Right atrium auricular region (tissue), 2 donors: ENCODE measurements at regions not wholly inside any gene's neighbourhood (a gene's known extent, or its start where the extent isn't known, plus 50 kb on each side); places are given as distances from the start of the nearest gene placed in this dataset.
A peak's percentile ranks its signal among the peaks of the same experiment; 100 is the strongest.
"Not testable (repeated sequence)": the region's sequence is repeated elsewhere in the genome, so short reads cannot be mapped to it uniquely, and the experiment has no call there.

Experiments used
- DNase-seq: peaks from one replicate; pipeline ENCODE4 v3.0.0-alpha.2; 2019; ENCODE audit warnings: low spot score
- H3K27ac ChIP-seq, 2 donors: fragments of 200-600 bp; sonication (generic); 1 replicate in 1 of 2; 2 replicates in 1 of 2; pipeline ENCODE4 v1.5.1; 2016 to 2019
- H3K27me3 ChIP-seq, 2 donors: fragments of 200-600 bp; sonication (generic); one replicate each; pipeline versions ENCODE4 v1.5.1 to v1.6.0; 2017 to 2019
- H3K36me3 ChIP-seq: fragments of 200-600 bp; sonication (generic); one replicate; pipeline ENCODE4 v1.5.1; 2016
- H3K4me1 ChIP-seq, 2 donors: fragments of 200-600 bp; sonication (generic); one replicate each; pipeline versions ENCODE4 v1.5.1 to v1.6.0; 2017 to 2019
- H3K4me3 ChIP-seq, 2 donors: fragments of 200-600 bp; sonication (generic); 1 replicate in 1 of 2; 2 replicates in 1 of 2; pipeline ENCODE4 v1.5.1; 2017 to 2019; ENCODE audit warnings: mild to moderate bottlenecking in 1 of 2, moderate library complexity in 1 of 2
- H3K9me3 ChIP-seq, 2 donors: fragments of 200-600 bp; sonication (generic); one replicate each; pipeline ENCODE4 v1.5.1; 2019
- CTCF ChIP-seq, 2 donors: fragments of 200-600 bp; sonication (generic); IDR thresholded peaks; one replicate each; pipeline ENCODE4 v1.5.1; 2019; ENCODE audit warnings: antibody characterized with exemption in 2 of 2

- Histone ChIP-seq H3K36me3 (no peaks in the 10 kb centered on the region), H3K4me3 (no peak overlapping the region), H3K27me3 (no peaks in the 10 kb centered on the region), H3K4me1 (no peaks in the 10 kb centered on the region), H3K9me3 (no peaks in the 10 kb centered on the region), H3K27ac (no peak overlapping the region)
- DNase-seq: no peak
- no peak for TF ChIP-seq CTCF (IDR thresholded peaks at IDR 0.05)
Observed at GRCh38 chr7:55730197-55730596, 132.4 kb downstream of the SEPTIN14 start.

DNA sequence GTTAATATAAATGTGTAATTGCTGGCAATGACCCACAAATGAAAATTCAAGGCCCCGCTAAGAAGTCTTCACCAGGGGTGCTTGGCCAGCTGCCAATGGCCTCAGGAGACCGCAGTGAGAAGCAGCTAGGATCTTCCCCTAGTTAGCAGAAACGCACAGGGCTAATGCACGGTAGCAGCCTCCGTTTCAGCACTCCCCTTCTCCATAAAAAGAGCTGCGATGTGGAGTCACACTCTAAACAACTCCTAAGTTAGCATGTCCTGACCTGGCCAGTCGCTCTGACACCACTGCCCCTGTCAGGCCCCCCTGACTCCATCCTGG lies 139.0 kb downstream of the SEPTIN14 start:
- Histone ChIP-seq H3K4me3 (no peak overlapping the region), H3K9me3 (no peaks in the 10 kb centered on the region), H3K4me1 (no peaks in the 10 kb centered on the region), H3K27me3 (no peaks in the 10 kb centered on the region), H3K36me3 (no peaks in the 10 kb centered on the region), H3K27ac (no peak overlapping the region)
- no peak for TF ChIP-seq CTCF (IDR thresholded peaks at IDR 0.05)
- DNase-seq: no peak

GRCh38 chr7:55722874-55723620 lies 139.5 kb downstream of the SEPTIN14 start:
- not testable (repeated sequence) for DNase-seq, H3K36me3 ChIP-seq, H3K4me3 ChIP-seq, H3K9me3 ChIP-seq, H3K4me1 ChIP-seq, H3K27ac ChIP-seq, H3K27me3 ChIP-seq
- TF ChIP-seq CTCF (IDR thresholded peaks at IDR 0.05): peak in 1 of 2 donors; percentile 18

DNA sequence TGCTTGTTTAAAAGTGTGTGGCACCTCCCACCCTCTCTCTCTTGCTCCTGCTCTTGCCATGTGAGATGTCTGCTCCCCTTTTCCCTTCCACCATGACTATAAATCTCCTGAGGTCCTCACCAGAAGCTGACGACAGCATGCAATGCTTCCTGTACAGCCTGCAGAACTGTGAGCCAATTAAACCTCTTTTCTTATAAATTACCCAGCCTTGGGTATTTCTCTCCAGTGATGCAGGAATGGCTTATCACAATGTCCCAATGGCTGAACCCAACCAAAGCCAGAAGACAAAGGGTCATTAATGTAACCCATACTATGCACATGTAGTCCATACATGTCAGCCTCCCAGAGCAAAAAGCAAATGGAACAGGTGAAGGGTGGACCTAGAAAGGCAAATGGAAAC lies 141.5 kb downstream of the SEPTIN14 start:
- H3K4me3 ChIP-seq, H3K27me3 ChIP-seq: not testable (repeated sequence)

GRCh38 chr7:55715247-55715867 lies 143.1 kb upstream of the VOPP1 start:
- H3K9me3 ChIP-seq, DNase-seq, H3K36me3 ChIP-seq, H3K4me1 ChIP-seq, H3K27ac ChIP-seq, H3K27me3 ChIP-seq, H3K4me3 ChIP-seq: not testable (repeated sequence)

More for the DNA sequence above, 141.5 kb downstream of the SEPTIN14 start:
- not testable (repeated sequence) for H3K27ac ChIP-seq, H3K9me3 ChIP-seq, H3K4me1 ChIP-seq, DNase-seq, H3K36me3 ChIP-seq

GRCh38 chr7:55714370-55714769 lies 142.1 kb upstream of the VOPP1 start:
- not testable (repeated sequence) for H3K4me3 ChIP-seq, H3K27me3 ChIP-seq, H3K4me1 ChIP-seq, H3K27ac ChIP-seq, H3K36me3 ChIP-seq, H3K9me3 ChIP-seq, DNase-seq

GRCh38 chr7:55710312-55710711 lies 138.0 kb upstream of the VOPP1 start:
- H3K4me3 ChIP-seq, H3K27me3 ChIP-seq, H3K9me3 ChIP-seq, DNase-seq, H3K27ac ChIP-seq, H3K36me3 ChIP-seq, H3K4me1 ChIP-seq: not testable (repeated sequence)

GRCh38 chr7:55708028-55708427 lies 135.7 kb upstream of the VOPP1 start:
- H3K36me3 ChIP-seq, H3K4me1 ChIP-seq, H3K4me3 ChIP-seq, DNase-seq, H3K27me3 ChIP-seq, H3K9me3 ChIP-seq, H3K27ac ChIP-seq: not testable (repeated sequence)

GRCh38 chr7:55707410-55707809 lies 135.1 kb upstream of the VOPP1 start:
- H3K4me1 ChIP-seq, H3K27ac ChIP-seq, H3K36me3 ChIP-seq, H3K4me3 ChIP-seq, H3K27me3 ChIP-seq, H3K9me3 ChIP-seq, DNase-seq: not testable (repeated sequence)

- H3K27ac ChIP-seq, H3K27me3 ChIP-seq, DNase-seq, H3K4me3 ChIP-seq, H3K9me3 ChIP-seq, H3K36me3 ChIP-seq, H3K4me1 ChIP-seq: not testable (repeated sequence)
Observed at GRCh38 chr7:55706451-55707195, 134.3 kb upstream of the VOPP1 start.

DNA sequence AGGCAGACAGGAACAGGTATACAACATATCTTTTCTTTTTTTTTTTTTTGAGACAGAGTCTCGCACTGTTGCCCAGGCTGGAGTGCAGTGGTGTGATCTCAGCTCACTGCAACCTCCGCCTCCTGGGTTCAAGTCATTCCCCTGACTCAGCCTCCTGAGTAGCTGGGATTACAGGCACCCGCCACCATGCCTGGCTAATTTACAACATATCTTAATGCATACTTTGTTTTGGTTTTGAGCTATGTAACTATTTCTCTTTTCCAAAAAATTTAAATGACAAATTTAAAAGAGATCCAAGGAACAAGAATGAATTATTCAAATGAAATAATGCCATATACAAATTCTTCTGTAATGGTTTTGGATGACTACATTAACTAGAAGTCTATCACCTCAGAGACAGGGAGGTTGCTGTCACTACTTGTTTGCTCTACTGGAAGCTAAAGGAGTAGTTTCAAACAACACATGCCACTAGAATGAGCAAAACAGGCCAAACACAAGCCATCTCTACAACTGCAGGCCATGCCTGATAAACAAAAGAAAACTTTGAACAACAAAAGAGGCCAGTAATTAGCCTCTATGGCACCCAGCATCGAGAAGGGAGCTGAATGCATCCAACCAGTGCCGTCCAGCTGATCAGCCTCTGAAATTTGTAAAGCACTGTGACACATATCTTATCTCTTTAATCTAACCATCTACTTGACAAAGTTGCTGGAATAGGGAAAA lies 133.6 kb upstream of the VOPP1 start:
- not testable (repeated sequence) for H3K36me3 ChIP-seq, H3K9me3 ChIP-seq, H3K27me3 ChIP-seq, H3K4me1 ChIP-seq, H3K4me3 ChIP-seq, H3K27ac ChIP-seq, DNase-seq
